ENCODE measurements at regions not wholly inside any gene's neighbourhood (a gene's known extent, or its start where the extent isn't known, plus 50 kb on each side); places are given as distances from the start of the nearest gene placed in this dataset.
A peak's percentile ranks its signal among the peaks of the same experiment; 100 is the strongest.

- no peak for DNase-seq (ENCODE audit: low spot score)
These were observed 169.6 kb upstream of the SIX2 start for GRCh38 chr2:45178854-45179253.

GRCh38 chr2:45178359-45178758, 169.1 kb upstream of the SIX2 start:
- no peak for DNase-seq (ENCODE audit: low spot score)

DNA sequence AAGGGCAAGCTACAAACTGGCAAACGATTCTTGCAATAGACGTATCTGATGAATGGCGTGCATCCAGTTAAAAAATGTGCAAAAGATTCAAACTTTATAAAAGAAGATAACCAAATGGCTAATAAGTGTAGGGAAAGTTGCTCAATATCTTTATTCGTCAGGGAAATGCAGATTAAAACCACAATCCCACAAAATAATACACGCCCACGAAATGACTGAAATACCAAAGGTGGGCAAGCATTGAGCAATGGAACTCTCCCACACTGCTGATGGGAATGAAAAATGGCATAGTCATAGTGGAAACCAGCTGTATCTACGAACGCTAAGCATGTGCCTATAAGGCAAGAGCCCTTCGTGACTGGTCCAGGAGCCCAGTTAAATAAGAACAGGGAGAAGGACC, 168.6 kb upstream of the SIX2 start:
- DNase-seq (ENCODE audit: low spot score) = no peak

- peak; percentile 19 for DNase-seq (ENCODE audit: low spot score)
These were observed 167.1 kb upstream of the SIX2 start for GRCh38 chr2:45176390-45176789.

DNA sequence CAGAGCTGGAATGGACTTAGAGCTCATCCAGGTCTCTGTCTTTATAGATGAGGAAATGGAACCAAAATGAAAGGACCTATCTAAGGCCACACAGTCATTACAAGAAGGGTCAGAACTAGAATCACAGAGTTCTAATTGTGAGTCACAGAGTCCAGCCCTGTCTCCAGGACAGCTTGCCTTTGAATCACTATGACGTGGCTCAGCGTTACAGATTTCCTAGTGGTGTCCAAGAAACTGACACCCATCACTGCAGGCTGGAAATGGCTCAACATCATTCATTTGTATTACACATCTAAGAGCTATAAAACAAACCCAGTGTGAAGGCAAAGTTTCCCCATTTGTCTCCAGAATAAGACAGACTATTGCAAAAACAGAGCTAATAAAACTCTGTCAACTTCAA, 164.3 kb upstream of the SIX2 start:
- no peak for DNase-seq (ENCODE audit: low spot score)

DNA sequence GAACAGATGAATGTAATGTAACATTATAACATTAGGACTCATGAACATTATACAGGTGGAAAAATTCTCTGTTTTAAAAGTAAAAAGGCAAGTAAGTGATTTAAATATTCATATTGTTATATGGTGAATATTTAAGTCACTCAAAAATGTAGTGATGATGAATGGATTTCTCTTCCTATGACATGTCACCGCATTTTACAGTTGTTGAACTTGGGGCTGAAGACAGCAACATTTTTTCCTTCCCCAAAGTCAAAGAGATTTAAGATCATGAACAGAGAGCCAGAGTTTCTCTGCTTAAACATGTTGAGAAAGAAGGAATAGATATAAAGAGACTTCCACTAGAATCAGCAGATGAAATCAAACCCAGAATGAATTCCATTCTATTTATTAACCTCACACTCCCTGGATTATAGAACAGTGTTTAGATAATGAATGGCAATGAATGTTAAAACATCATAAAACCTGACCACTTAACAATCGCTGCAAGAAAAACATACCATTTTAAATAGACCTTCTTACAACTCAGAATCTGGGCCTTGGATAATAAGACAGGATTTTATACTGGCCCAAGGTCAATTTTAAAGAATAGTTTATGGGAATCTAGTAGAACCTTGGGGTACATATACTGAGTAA, 163.6 kb upstream of the SIX2 start:
- no peak for DNase-seq (ENCODE audit: low spot score)

DNA sequence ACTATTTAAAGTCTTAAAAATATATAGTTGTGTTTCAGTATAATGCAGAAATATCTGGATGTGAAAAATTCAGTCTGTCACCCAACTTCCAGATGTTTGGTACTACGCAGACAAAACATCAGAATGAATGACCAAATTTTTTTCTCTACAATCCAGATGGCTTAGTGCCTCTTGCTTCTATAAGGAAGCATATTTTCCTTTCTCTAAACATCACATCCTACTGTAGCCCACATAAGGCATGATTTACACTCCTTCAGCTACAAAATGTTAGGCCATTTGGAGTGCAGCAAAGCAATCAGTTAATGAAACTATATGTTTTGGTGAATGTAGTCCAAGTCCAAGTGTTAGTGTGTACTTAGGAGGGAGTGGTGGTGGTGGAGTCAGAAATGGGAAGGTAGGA, 162.9 kb upstream of the SIX2 start:
- no peak for DNase-seq (ENCODE audit: low spot score)

DNA sequence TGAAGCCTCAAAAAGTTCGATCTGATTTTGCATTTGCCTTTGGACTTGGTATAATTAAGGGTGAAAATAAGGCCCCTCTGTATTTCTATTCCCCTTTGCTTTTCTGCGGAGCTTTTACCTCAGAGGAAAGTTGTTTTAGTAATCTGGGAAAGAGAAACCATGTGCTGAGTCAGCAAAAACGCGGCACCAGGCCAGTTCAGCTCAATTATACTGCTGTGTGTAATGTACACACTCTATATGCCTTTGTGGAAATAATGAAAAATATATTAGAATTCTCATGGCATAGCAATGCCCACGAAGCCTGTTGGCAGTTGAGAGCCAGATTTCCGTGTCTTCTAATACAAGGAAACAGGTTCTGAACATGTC, 161.9 kb upstream of the SIX2 start:
- DNase-seq (ENCODE audit: low spot score) = no peak

GRCh38 chr2:45170191-45171135, 161.2 kb upstream of the SIX2 start:
- DNase-seq (ENCODE audit: low spot score) = peak; percentile 71

DNA sequence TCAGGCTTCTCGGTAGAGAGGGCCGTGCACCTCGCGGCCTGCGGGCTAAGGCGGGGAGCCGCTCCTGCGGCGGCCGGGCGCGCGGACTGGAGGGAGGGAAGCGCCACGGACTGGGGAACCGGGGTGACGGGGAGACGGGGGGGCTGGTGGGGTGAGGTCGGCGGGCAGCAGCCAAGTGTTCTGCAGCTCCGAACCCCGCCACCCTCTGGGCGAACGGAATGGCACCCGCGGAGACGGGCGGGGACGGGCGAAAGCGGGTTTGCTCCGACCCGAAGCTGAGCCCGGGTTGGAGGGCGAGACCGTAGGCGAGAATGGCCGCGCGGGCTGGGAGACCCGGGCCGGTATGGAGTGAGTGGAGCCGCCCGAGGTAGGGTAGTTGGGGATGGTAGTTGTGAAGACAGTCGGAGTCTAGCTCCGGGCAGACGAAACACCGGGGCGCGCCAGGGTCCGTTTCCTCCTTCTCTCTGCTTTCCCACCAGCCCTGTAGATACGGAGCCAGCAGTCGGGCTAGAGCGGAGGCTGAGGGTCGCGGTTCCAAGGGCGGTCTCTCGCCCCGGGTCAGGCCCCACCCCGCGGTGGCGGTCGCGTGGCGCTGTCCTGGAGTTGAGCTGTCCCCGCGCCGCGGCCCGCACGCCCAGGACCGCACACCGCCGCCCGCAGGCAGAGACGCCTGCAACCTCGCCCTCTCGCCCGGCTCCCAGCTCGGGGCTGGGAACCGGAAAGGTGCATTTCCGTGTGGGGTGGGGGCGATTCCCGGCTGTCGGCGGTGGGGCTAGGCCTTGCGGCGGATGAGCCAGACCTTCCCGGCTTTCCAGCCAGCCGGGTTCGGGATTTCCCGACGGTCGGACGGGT, 160.3 kb upstream of the SIX2 start:
- DNase-seq (ENCODE audit: low spot score) = peak; percentile 76

- DNase-seq (ENCODE audit: low spot score) = peak; percentile 60
These were observed 159.6 kb upstream of the SIX2 start for GRCh38 chr2:45168711-45169338.

- DNase-seq (ENCODE audit: low spot score) = no peak
These were observed 158.8 kb upstream of the SIX2 start for GRCh38 chr2:45167920-45168629.

DNA sequence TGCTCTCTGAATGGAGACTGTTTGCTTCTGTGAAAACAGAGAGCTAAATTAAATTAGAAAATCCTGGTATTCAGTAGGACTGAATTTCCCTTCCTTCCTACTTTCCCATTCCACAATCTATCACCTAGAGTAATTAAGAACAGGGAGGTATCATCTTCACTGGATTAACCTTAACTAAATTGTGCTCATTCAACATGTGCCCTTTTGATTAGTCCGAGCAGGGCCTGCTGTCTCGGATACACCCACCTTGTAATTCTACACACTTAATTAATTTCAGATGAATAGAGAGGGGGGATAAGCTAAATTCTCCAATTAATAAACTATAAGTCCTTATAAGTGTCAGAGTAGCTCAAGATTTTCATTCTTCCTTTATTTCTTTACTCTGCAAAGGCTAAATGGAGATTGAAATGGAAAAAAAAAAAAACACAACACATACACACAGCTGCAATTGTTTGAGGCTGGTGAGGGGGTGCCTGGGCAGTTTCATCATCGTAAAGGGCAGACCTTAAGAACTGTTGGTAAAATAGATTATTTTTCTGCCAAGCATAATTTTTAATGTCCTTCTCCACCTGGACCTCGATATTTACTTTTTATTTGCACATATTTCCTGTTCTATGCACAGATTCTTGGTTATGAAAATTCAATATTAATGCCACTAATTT, 157.1 kb upstream of the SIX2 start:
- no peak for DNase-seq (ENCODE audit: low spot score)

DNA sequence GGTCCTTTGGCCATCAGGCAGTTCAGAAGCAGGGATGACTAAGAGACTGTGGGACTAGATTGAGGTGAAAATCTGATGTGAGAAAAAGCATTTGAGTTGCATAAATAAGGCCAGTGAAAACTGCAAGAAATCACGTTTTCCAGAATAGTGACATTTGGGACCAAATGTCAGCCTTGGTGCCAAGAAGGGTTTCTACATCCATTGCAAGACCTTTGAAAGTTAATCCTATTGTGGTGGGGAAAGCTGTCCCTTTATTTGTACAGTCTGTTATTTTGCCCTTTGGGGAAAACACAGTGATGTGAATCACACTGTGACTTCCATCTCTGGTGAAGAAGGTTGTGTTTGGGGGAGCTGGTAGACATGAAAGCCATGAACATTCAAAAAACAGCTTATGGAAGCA, 153.5 kb upstream of the SIX2 start:
- DNase-seq (ENCODE audit: low spot score) = no peak

DNA sequence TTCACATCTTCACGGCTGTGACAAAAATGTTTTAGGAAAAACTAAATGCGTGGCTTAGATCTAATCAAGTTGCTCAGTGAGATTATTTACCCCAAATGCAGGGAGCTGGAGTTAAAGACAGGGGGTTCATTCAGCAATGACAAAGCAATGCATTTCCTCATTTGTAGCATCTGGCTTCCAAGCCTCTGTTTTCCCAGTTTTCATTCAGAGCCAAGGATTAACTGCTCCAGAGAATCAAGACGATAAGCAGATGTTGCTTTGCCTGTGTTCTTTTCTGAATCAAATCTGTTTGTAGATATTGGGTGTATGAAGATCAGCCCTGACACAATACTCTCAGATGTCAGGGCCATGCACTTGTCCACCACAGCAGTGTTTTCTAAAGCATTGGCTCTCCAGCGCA, 147.4 kb upstream of the SIX2 start:
- no peak for DNase-seq (ENCODE audit: low spot score)

DNA sequence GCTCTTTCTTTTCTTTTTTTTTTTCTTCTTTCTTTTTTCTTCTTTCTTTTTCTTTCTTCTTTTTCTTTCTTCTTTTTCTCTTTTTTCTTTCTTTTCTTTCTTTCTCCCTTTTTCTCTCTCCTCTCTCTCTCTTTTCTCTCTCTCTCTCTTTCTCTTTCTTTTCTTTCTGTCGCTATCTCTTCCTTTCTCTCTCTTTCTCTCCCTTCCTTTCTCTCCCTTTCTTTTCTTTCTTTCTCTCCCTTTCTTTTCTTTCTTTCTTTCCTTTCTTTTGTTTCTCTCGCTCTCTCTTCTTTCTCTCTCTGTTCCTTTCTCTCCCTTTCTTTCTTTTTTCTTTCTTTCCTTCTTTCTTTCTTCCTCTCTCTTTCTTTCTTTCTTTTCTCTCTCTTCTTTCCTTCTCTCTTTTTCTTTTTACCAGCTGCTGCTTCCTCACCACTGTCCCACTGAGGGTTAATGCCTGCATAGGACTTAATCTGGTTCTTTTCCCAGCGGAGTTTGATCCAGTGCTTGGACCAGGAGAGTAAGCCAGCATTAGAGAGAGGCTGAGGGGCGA, 145.4 kb upstream of the SIX2 start:
- no peak for DNase-seq (ENCODE audit: low spot score)

- DNase-seq (ENCODE audit: low spot score) = no peak
These were observed 144.9 kb upstream of the SIX2 start for GRCh38 chr2:45154144-45154543.

DNA sequence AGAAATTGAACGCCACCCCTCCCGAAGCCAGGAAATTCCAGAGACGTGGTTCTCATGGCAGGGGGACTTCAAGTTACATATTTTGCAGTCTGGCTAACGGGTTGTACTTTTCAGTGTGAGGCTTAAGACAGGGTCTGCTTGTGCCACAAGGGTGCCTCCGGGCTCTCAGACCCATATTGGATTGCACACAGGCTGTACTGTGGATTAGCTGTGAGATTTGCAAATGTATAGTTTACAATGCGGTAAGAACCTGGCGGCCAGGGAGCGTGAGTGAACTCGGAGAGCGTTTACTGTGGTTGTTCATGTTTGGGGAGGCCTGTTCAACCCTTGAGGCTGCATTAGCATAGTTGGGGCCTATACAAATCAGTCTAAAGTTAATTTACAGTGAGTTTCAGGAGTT, 143.9 kb upstream of the SIX2 start:
- DNase-seq (ENCODE audit: low spot score) = no peak

- no peak for DNase-seq (ENCODE audit: low spot score)
These were observed 143.4 kb upstream of the SIX2 start for GRCh38 chr2:45152691-45153090.

DNA sequence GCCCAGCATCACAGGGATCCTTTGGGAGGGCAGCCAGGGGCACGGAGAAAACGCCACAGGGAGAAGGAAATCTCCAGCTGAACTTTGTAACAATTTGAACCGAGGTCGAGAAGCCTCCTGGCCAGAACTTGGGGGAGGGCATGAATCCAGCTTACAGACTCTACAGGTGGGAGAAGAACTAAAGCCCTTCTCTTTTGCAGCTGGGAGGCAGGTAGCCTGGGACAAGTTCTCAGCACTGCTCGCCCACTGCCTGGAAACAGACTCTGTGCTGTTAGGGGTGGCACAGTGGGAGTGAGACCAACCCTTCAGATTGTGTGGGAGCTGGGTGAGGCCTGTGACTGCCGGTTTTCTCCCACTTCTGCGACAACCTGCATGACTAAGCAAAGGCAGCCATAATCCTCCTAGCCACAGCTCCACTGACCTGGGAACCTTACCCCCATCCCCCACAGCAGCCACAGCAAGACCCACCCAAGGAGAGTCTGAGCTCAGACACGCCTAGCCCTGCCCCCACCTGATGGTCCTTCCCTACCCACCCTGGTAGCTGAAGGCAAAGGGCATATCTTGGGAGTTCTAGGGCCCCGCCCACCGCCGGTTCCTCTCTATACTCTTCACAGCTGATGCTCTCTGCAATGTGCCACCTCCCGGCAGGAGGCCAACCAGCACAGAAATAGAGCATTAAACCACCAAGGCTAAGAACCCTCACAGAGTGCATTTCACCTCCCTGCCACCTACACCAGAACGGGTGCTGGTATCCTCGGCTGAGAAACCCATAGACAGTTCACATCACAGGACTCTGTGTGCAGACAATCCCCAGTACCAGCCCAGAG, 136.0 kb upstream of the SIX2 start:
- DNase-seq (ENCODE audit: low spot score) = no peak

Data from ecto neural progenitor cell (in vitro differentiated cells).